ENCODE measurements at regions not wholly inside any gene's neighbourhood (a gene's known extent, or its start where the extent isn't known, plus 50 kb on each side); places are given as distances from the start of the nearest gene placed in this dataset.

- no peak for DNase-seq
Observed at GRCh38 chr20:20933142-20933958, 172.8 kb downstream of the LINC00237 start.

GRCh38 chr20:20932156-20932555 lies 174.0 kb downstream of the LINC00237 start:
- no peak for DNase-seq

DNA sequence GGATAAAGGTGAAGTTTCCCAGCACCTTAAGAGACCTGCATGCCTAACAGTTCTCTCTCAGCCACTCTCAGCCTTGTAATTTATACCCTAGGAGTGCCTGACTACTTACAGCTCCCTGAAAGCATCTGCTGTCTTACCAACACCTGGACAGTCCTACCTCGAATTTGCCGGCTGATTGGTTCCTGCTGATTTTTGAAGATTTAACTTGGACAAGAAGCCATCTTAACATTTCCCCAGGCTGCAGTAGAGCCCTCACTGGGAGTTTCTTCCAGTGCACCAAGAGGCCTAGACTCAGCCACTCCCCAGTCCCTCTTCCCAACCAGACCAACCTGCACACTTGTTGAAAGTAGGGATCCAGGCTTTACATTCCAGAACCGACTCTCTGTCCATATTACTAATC lies 174.5 kb downstream of the LINC00237 start:
- DNase-seq, result no peak

DNA sequence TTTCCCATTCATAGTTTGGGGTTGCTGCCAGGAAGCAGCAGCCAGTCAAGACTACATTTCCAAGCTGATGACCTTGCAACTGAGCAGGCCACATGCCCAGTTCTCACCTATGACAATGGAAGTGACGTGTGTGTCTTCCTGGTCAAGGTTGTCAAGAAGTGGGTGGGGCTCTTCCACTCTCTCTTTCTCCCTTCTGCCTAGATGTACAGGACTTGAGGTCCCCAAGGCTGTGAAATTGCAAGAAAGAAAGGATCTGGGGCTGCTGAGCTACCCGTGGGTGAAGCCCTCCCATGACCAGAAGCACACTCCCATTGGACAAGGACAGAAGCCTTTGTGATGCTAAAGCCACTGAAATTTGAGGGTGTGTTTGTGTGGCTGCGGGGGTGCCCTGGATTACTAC lies 175.1 kb downstream of the LINC00237 start:
- DNase-seq, result no peak

GRCh38 chr20:20930500-20930899 lies 175.7 kb downstream of the LINC00237 start:
- no peak for DNase-seq

- no peak for DNase-seq
Observed at GRCh38 chr20:20929341-20929740, 176.8 kb downstream of the LINC00237 start.

DNA sequence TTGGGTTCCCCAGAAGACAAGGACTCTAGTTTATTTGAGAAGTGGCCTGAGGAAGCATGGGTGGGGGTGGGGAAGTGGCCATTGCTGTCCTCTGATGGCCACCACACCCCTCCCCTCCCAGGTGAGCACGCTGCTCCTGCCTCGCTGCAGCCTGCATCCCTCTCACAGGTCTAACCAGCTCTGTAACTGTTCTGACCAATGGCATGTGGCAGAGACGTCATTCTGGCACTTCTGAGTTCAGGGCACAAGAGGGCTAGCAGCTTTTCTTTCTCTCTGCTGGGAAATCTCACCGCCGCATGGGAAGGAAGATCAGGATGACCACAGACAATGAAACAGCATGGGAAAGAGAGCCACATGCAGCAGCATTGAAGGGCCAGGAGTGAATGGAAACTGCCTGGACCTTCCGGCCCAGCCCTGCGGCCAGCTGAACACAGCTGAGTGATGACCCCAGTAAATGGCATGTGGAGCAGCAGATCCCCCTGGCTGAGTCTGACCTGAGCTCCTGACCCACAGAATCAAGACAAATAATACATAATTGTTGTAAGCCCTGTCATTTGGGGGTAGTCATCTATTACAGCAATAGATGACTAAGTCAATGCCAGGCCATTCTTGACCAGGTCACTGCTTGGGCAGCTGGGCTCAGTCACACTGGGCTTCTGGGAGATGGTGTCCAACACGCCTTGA lies 179.8 kb downstream of the LINC00237 start:
- no peak for DNase-seq

GRCh38 chr20:20920433-20920832 lies 185.7 kb downstream of the LINC00237 start:
- no peak for DNase-seq

DNA sequence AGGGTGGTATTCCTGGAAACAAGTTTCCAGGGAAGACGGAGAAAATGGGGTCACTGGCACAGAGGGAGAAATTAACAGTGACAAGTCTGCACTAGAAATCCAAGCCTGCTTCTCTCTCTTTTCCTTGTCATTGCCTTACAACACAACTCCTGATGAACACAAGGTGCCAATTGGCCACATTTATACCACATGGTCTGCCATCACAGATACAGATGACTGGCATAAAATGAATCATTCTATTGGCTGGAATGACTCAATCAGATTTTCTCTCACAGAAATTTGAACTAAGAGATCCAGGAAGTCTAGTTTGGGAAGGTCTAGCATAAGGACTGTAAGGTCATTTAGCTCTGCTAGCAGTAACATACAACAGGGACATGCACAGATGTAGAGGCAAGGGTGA lies 190.3 kb downstream of the LINC00237 start:
- DNase-seq, result no peak

DNA sequence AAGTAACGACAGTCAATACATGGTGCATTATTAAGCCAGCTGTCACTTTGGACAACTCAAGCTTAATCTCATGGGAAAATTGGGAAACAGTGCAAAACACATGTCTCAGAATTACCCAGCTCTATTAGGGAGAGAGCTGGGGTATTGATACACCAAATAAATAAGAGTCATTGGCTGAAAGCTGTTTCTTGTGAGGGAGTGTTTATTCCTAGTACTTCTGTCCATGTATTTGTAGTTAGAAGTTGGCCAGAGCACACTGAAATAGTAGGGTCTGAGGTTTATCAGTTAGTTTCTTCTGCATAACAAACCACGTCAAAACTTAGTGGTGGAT lies 192.0 kb upstream of the RALGAPA2 start:
- no peak for DNase-seq

- DNase-seq, result no peak
Observed at GRCh38 chr20:20903773-20904500, 191.5 kb upstream of the RALGAPA2 start.

DNA sequence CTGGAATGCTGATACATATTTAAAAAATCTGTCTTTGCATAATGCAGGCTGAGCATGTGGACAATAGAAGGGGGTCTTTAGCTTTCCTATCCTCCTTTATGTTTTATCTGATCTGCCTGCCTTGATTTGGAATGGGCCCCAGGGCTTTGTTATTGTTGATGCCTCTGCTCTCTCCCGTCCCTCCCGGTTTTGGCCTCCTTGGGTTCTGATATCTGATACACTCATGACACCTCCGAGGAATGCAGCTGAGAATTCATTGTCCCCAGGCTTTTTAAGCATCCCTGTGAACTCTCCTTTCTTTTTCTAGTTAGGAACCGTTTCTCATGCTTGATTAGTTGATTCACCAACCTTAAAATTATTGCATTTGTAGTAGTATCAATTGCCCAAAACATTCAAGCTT lies 185.5 kb upstream of the RALGAPA2 start:
- no peak for DNase-seq

DNA sequence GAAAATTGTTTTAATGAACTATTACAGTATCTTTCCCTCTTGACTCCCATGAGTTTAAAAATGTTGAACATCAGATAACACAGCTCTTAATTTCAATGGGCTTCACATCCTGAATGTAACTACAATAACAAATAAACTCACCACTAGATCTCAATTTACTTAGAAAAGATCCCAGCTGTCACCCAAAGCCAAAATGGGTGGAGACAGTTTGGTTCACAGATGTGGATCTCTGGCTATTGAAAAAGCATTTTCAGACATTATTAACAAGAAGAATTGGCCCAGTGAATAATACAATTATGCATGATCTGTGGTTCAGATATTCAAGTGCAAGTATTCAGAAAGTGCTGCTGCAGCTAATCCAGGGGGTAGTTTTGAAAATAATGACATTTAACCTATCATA lies 184.7 kb upstream of the RALGAPA2 start:
- no peak for DNase-seq

DNA sequence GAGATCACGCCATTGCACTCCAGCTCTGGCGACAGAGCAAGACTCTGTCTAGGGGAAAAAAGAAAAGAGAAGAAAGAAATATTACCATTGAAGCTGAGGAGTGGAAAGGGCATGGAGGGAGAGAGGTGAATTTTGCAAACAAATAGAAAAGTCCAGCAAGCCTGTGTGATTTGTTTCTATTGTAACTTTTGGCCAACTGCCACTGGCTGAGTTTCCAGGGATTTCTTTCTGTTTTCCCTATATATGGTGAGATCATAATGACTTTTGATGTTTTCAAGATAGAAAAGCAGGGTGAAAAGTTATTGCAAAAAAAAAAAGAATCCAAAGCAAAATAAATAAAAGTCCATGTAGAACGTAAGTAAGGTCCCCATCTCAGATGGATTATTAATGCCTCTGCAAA lies 184.2 kb upstream of the RALGAPA2 start:
- no peak for DNase-seq

GRCh38 chr20:20895537-20895936 lies 183.1 kb upstream of the RALGAPA2 start:
- DNase-seq, result no peak

GRCh38 chr20:20894753-20895152 lies 182.3 kb upstream of the RALGAPA2 start:
- no peak for DNase-seq

- no peak for DNase-seq
Observed at GRCh38 chr20:20894280-20894679, 181.8 kb upstream of the RALGAPA2 start.

DNA sequence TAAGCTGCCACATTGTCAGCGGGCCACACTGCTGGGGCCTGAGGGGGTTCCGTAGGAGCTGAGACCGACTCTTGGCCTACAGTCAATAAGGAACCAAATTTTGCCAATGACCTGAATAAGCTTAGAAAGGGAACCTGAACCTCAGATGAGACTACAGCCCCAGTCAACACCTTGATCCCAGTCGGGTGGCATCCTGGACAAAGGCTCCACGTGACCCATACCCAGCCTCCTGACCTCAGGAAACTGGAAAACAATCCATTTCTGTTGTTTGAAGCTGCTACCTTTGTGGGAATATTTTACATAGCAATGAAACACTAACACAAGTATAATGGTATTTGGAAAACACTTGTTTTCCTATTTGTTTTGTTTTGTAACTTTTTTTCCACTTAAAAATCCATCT lies 179.9 kb upstream of the RALGAPA2 start:
- DNase-seq, result no peak

DNA sequence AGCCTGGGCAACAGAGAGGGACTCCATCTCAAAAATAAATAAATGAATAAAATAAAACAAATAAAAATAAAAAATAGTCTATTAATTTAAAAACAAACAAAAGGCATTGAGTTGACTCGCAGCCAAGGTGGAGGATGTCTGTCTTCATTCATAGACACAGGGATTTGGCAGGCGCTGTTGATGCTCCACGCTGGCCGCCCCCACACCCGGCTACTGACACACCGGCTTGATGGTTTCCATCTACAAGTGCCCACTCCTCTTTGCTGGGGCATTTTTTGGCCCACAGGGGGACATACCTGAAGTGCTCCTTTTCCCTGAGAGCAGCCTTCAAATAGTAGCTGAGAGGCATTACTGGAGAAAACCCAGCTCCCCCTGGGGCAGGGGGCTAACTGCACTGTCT lies 178.3 kb upstream of the RALGAPA2 start:
- no peak for DNase-seq

GRCh38 chr20:20888936-20889335 lies 176.5 kb upstream of the RALGAPA2 start:
- no peak for DNase-seq

DNA sequence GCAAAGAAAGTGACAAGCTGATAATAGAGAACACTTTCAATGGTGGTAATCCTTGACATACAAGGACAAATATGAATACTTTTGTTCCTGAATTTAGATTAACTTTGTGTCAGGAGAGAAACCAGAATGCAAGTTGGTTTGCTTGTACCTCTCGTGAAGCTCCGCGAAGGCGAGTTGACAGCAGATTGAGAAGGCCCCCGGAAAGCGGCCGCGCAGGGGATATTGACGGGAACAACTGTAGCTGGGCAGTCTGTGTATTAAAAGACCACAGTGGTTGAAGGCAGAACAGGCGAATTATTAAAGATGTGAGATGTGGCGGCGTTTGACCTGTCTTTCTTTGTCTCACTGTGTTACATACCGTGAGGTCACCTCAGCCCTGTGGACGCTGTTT lies 175.8 kb upstream of the RALGAPA2 start:
- DNase-seq, result no peak

GRCh38 chr20:20887593-20888265 lies 175.3 kb upstream of the RALGAPA2 start:
- no peak for DNase-seq

DNA sequence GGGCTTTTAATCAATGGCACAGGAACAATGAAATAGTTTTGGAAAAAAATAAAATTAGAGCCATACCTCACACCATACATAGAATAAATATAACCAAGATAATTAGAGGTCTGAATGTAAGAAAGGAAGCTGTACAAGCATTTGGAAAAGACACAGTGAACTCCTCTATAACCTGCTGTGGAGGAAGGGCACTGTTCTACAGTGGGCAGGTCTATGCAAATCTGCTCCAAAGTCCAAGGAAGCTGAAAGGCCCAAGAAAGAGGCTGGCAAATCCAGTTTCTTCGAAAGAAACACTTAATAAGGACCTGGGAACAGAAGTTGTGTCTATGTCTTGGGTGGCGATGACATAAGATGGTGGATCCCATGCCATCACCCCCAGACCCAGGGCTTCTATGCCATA lies 169.4 kb upstream of the RALGAPA2 start:
- no peak for DNase-seq

- DNase-seq, result no peak
Observed at GRCh38 chr20:20877079-20877478, 164.6 kb upstream of the RALGAPA2 start.

Data from CD4-positive, alpha-beta T cell treated with Interleukin-1 beta for 1 hour (primary cell).